GM12878 (cell line): ENCODE measurements at regions not wholly inside any gene's neighbourhood (a gene's known extent, or its start where the extent isn't known, plus 50 kb on each side); places are given as distances from the start of the nearest gene placed in this dataset.

Experiments used
- ATAC-seq: fragments of 200-7000 bp; cut with Tn5 transposase; 3 replicates; pipeline ENCODE4 v1.9.1; 2020; ENCODE audit warnings: mild to moderate bottlenecking, moderate library complexity
- BruUV-seq: library from RNA; stranded (reverse); fragments of 400-500 nt; replicated peaks from 2 replicates; lab custom pipeline; 2021; lab: Mats Ljungman, UMichigan
- CTCF ChIA-PET: fragments of 300-600 bp; sonication (Branson Sonifier 250); formaldehyde crosslinking; extraction: SDS; loops from one replicate; lab custom pipeline; 2021; ENCODE audit warnings: inconsistent platforms; lab: Yijun Ruan, JAX
- POLR2A ChIA-PET: fragments of 350-600 bp; formaldehyde crosslinking; extraction: SDS; loops from one replicate; lab custom pipeline; 2021; ENCODE audit warnings: inconsistent platforms; lab: Charles Lee
- RAD21 ChIA-PET: fragments of 300-600 bp; sonication (Branson Sonifier 250); formaldehyde crosslinking; loops from one replicate; lab custom pipeline; 2023; ENCODE audit warnings: antibody characterized with exemption; ENCODE audit not compliant: unreplicated experiment; lab: Charles Lee
- SMC1A ChIA-PET: fragments of 300-600 bp; sonication (Branson Sonifier 250); formaldehyde crosslinking; loops from one replicate; lab custom pipeline; 2023; ENCODE audit not compliant: unreplicated experiment, uncharacterized antibody; lab: Charles Lee
- DNase-seq: peaks from one replicate; pipeline ENCODE4 v3.0.0-alpha.2; 2011; ENCODE audit warnings: low read depth, low spot score
- FAIRE-seq: peaks from 3 replicates; lab custom pipeline; 2011; peaks lifted over from hg19 to GRCh38; lab: Jason Lieb, UNC
- H2AFZ ChIP-seq: 2 replicates; pipeline ENCODE4 v1.6.0; 2011; ENCODE audit warnings: low read depth, low read length, control low read depth; ENCODE audit not compliant: control insufficient read depth
- H3K27ac ChIP-seq: 2 replicates; pipeline ENCODE4 v1.5.1; 2011; ENCODE audit warnings: control low read depth; ENCODE audit not compliant: control insufficient read depth, insufficient read depth
- H3K27me3 ChIP-seq, 2 experiments: replicated peaks in 1 of 2; 2 replicates each; pipeline versions ENCODE4 v1.6.0 to v1.6.1; 2011; ENCODE audit warnings: low read length in 1 of 2; ENCODE audit not compliant: control insufficient read depth in 2 of 2, insufficient read depth in 2 of 2
- H3K36me3 ChIP-seq, 2 experiments: 2 replicates each; pipeline ENCODE4 v1.5.1; 2011; ENCODE audit warnings: low read length in 1 of 2; ENCODE audit not compliant: control insufficient read depth in 2 of 2, insufficient read depth in 2 of 2
- H3K4me1 ChIP-seq: 2 replicates; pipeline ENCODE4 v1.6.1; 2011; ENCODE audit warnings: mild to moderate bottlenecking, low read length, moderate library complexity, mixed read lengths; ENCODE audit not compliant: control insufficient read depth, insufficient read depth
- H3K4me2 ChIP-seq: 2 replicates; pipeline ENCODE4 v1.6.0; 2011; ENCODE audit warnings: control low read depth; ENCODE audit not compliant: control insufficient read depth, insufficient read depth
- H3K4me3 ChIP-seq: fragments of 200-600 bp; sonication (generic); 2 replicates; pipeline ENCODE4 v1.5.1; 2016
- H3K79me2 ChIP-seq: 2 replicates; pipeline ENCODE4 v1.6.0; 2011; ENCODE audit warnings: low read length; ENCODE audit not compliant: control insufficient read depth, insufficient read depth
- H3K9ac ChIP-seq: 2 replicates; pipeline ENCODE4 v1.8.0; 2011; ENCODE audit warnings: low read length, control low read depth, mixed read lengths; ENCODE audit not compliant: control insufficient read depth, insufficient read depth
- H3K9me3 ChIP-seq: replicated peaks from 3 replicates; pipeline ENCODE4 v1.5.1; 2011; ENCODE audit warnings: mild to moderate bottlenecking, low read length; ENCODE audit not compliant: control insufficient read depth, insufficient read depth
- H4K20me1 ChIP-seq: 2 replicates; pipeline ENCODE4 v1.6.0; 2011; ENCODE audit not compliant: control insufficient read depth, insufficient read depth
- POLR2A ChIP-seq: IDR thresholded peaks from 2 replicates; pipeline ENCODE4 v1.6.1; 2011; ENCODE audit warnings: low read depth, mild to moderate bottlenecking, low read length
- SUZ12 ChIP-seq: fragments of 200-600 bp; sonication (generic); IDR thresholded peaks from one replicate; pipeline ENCODE4 v1.6.1; 2018; ENCODE audit warnings: antibody characterized with exemption, mild to moderate bottlenecking; ENCODE audit not compliant: unreplicated experiment
- USF1 ChIP-seq: IDR thresholded peaks from 2 replicates; pipeline ENCODE4 v1.6.1; 2011; ENCODE audit warnings: borderline replicate concordance, low read depth, mild to moderate bottlenecking, moderate library complexity, mixed read lengths, low read length; ENCODE audit not compliant: insufficient read depth; ENCODE audit errors: extremely low read length
- ZBTB11 ChIP-seq: fragments of 450-650 bp; formaldehyde crosslinking; IDR thresholded peaks from 2 replicates; pipeline ENCODE4 v1.5.0; 2022; ENCODE audit warnings: mild to moderate bottlenecking, missing genetic modification characterization
- WGBS: methylation state at CpG from one replicate; pipeline ENCODE4 v1.1.6; 2016; ENCODE audit warnings: low lambda C conversion rate; ENCODE audit not compliant: insufficient replicate concordance, insufficient coverage; ENCODE audit errors: missing lambda C conversion rate; 5-methylcytosine and 5-hydroxymethylcytosine counted together
- in situ Hi-C: fragments of 300-500 bp; cut with MboI; formaldehyde crosslinking; loops from 9 replicates; pipeline ENCODE4 v1.14.3; 2018; ENCODE audit warnings: mixed read lengths
- intact Hi-C: fragments of 100-400 bp; cut with micrococcal nuclease; formaldehyde crosslinking; loops from one replicate; pipeline ENCODE4 v1.14.2; 2022; ENCODE audit not compliant: unreplicated experiment

DNA sequence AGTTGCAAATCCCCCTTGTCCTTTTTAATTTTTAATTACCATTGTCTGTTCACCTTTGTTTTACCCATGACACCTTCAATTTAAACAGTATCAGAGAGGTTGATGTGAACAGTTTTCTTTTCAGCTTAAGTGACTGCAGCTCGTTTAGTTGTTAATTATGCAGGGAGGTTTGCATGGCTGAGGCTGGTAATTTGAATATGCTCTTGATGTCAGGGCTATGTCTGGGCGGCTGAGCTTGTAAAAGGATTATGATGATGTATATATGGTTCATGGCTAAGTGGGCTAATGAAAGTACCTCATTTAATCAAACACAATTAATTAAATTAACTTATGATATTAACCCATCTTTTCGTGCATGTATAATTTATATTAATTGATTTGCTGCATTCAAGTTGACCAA is 822.1 kb downstream of the GALR1 start:
- ATAC-seq (no peak), DNase-seq (no peak), FAIRE-seq (no peak)
- H3K4me1 ChIP-seq = no peaks in the 10 kb centered on the region
- ChIA-PET SMC1A (no interaction called here), RAD21 (no interaction called here), POLR2A (no interaction called here), CTCF (no interaction called here)
- H3K27me3 ChIP-seq = no peaks in the 10 kb centered on the region
- WGBS = 30% methylated on average over 3 of the region's 3 CpGs
- no peak overlapping the region for H3K4me2 ChIP-seq
- no peaks in the 10 kb centered on the region for H3K9me3 ChIP-seq
- H4K20me1 ChIP-seq = no peaks in the 10 kb centered on the region
- intact Hi-C loops (no loop called here), in situ Hi-C loops (no loop called here)
- no peak overlapping the region for H3K4me3 ChIP-seq
- H3K36me3 ChIP-seq = no peaks in the 10 kb centered on the region
- no peak overlapping the region for H3K27ac ChIP-seq
- BruUV-seq = no TSS peak
- H2AFZ ChIP-seq = no peak overlapping the region
- TF ChIP-seq USF1 = no peak
- H3K79me2 ChIP-seq = no peaks in the 10 kb centered on the region
- no peak overlapping the region for H3K9ac ChIP-seq

- CTCF ChIA-PET = no interaction called here
- DNase-seq (no peak), ATAC-seq (no peak), FAIRE-seq (no peak)
- no TSS peak for BruUV-seq
- TF ChIP-seq ZBTB11 (CRISPR knock-in tag) = no peak
- TF ChIP-seq SUZ12 = no peak
- no peak for TF ChIP-seq POLR2A
- no peaks in the 10 kb centered on the region for H3K9me3 ChIP-seq
- in situ Hi-C loops (no loop called here), intact Hi-C loops (no loop called here)
- no peak overlapping the region for H3K9ac ChIP-seq
- no peak overlapping the region for H3K27ac ChIP-seq
- WGBS = 57% methylated on average over 14 of the region's 14 CpGs
- H2AFZ ChIP-seq = no peak overlapping the region
- no peaks in the 10 kb centered on the region for H3K27me3 ChIP-seq
- H3K4me3 ChIP-seq = no peak overlapping the region
- SMC1A ChIA-PET = no interaction called here
- no peaks in the 10 kb centered on the region for H3K4me1 ChIP-seq
- POLR2A ChIA-PET = no interaction called here
- H3K79me2 ChIP-seq = no peaks in the 10 kb centered on the region
- no peaks in the 10 kb centered on the region for H3K36me3 ChIP-seq
- no peaks in the 10 kb centered on the region for H4K20me1 ChIP-seq
- RAD21 ChIA-PET = no interaction called here
- no peak overlapping the region for H3K4me2 ChIP-seq
These were observed 822.7 kb downstream of the GALR1 start for GRCh38 chr18:78072375-78072774.
